SK-MEL-5 (cell line): ENCODE measurements at regions not wholly inside any gene's neighbourhood (a gene's known extent, or its start where the extent isn't known, plus 50 kb on each side); places are given as distances from the start of the nearest gene placed in this dataset.
"Not testable (repeated sequence)": the region's sequence is repeated elsewhere in the genome, so short reads cannot be mapped to it uniquely, and the experiment has no call there.

Experiments
- DNase-seq: peaks from one replicate; pipeline ENCODE4 v3.0.0-alpha.2; 2016; ENCODE audit warnings: low read depth, low spot score
- in situ Hi-C: cut with HindIII; loops from 2 replicates; pipeline ENCODE4 v1.10.0; 2016; ENCODE audit warnings: low sequenced_read_pairs, high pct_unique_total_duplicates, low pct_unique_long_range_greater_than_20kb

- DNase-seq = no peak
- in situ Hi-C loops = no loop called here
Observed at GRCh38 chr16:86075839-86076440, 177.0 kb downstream of the IRF8 start.

DNA sequence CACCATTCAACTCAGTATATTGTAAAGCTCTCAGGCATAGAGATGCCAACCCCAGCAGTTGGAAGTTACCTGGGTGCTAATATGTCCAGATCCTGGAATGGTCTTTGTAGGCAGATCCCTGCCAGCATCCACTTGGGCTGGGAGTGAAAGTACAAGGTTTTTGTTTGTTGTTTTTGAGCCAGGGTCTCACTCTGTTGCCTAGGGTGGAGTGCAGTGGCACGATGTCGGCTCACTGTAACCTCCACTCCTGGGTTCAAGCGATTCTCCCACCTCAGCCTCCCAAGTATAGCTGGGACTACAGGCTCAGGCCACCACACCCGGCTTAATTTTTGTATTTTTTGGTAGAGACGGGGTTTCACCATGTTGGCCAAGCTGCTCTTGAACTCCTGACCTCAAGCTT is 177.6 kb downstream of the IRF8 start:
- DNase-seq = no peak
- in situ Hi-C loops = no loop called here

DNA sequence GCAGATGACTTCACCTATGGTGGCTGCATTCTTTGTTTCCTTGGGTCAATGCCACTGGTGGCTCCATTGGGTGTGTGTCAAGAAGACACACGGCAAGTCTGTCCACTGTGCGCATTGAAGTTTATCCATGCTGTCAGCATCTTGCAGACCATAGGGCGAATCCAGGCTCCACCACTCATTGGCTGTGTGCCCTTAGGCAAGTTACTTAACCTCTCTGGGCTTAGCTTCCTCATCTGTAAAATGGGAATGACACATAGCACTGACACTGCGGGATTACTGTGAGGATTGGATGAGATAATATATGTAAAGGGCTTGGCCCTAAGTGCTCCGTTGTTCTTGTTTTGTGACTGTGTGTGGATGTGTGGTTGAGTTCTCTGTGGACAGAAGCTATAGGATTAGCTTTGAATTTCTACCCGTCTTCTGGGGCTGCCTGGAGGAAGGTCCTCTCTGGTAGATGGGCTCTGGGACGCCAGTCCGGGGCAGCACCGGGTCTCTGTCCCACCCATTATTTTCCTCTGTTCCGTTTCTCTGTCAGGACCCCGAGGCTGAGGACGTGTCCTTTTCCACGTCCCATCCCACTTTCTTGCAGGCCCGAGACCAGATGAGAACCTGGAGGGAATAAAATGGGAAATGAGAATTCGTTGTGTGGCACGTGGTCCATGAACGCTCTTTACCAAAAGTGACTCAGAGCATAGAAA is 178.4 kb downstream of the IRF8 start:
- in situ Hi-C loops = no loop called here
- DNase-seq = no peak

GRCh38 chr16:86078121-86078600 is 179.2 kb downstream of the IRF8 start:
- peak; percentile 70 for DNase-seq

GRCh38 chr16:86078711-86079110 is 179.7 kb downstream of the IRF8 start:
- in situ Hi-C loops, DNase-seq: not testable (repeated sequence)

More at GRCh38 chr16:86078121-86078600, 179.2 kb downstream of the IRF8 start:
- in situ Hi-C loops = no loop called here

GRCh38 chr16:86079255-86079885 is 180.4 kb downstream of the IRF8 start:
- DNase-seq = no peak
- in situ Hi-C loops = no loop called here

DNA sequence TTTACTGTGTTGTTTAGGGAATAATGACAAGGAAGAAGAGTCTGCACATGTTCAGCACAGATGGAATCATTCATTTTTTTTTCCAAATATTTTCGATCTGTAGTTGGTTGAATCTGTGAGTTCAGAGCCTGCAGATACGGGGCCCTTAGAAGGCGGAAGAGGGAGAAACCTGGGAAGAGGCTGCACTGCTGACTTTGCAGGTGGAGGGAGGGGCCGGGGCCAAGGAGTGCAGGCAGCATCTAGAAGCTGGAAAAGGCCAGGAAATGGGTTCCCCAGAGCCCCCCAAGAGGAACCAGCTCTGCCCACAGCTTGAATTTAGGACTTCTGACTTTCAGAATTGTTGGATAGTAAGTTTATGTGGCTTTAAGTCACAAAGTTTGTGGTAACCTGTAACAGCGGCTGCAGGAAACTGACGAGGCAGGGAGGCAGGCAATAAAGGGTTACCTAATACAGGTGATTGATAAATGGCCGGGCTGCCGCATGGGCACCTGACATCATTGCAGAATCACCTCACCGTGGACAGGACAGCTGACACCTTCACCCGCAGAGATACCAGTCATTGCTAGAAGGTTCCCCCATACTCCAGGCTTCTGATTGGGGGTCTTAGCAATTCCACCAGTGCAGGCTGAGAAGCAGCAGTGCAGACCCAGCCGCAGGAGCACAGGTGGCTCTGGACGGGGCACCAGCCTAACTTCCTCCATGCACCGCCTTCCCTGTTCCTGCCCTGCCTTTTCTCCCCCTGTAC is 181.3 kb downstream of the IRF8 start:
- in situ Hi-C loops = no loop called here
- no peak for DNase-seq

GRCh38 chr16:86080982-86081381 is 182.0 kb downstream of the IRF8 start:
- no peak for DNase-seq
- in situ Hi-C loops = no loop called here

DNA sequence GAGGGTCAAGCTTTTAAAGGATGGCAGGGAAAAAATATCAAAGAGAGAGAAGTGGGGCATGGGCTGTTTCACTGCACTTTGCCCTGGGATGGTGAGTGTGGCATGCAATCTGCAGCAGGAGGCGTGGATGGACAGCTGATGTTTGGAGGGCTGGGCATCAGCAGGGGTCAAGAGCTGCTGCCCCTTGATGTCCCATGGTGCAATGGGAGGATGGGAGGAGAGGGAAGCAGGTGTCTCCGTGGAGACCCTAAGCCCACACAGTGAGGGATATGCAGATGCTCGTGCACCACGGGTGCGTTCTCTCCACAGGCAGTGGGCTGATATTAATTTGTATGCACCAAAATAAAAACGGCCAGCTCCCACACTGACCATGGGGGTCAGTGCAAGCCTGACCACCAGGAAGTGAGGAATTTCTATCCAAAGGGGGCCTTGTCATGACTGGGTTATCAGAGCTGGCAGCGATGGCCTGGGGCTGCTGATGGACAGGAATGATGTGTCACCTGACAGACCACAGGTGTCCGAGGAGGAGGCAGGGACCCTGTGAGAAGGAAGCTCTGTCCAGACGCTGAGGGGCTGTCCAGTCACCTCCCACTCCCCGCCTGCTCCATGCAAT is 183.6 kb downstream of the IRF8 start:
- in situ Hi-C loops = no loop called here
- DNase-seq = no peak

- no peak for DNase-seq
- in situ Hi-C loops = no loop called here
Observed at GRCh38 chr16:86083382-86084002, 184.5 kb downstream of the IRF8 start.

DNA sequence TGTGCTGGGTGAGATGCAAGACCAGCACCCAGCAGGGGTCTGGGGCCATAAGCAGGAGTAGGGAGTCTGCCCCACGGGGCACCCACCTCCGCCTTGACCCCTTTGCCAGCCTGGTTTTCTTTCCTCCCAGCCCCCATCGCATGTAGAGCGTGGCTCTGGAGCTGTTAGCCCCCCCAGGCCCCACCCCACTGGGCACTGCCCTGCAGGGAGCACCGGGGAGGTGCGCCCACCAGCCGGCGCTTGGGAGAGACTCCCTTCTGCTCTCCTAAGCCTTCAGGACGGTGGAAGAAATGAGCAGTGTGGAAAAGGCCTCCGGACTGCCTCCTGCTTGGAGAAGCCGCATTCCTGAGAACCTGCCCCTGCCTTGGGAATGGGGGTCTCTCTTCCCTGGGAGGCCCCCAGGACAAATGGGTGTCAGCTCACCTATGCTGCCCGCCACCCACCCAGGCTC is 186.2 kb downstream of the IRF8 start:
- in situ Hi-C loops = no loop called here
- no peak for DNase-seq

DNA sequence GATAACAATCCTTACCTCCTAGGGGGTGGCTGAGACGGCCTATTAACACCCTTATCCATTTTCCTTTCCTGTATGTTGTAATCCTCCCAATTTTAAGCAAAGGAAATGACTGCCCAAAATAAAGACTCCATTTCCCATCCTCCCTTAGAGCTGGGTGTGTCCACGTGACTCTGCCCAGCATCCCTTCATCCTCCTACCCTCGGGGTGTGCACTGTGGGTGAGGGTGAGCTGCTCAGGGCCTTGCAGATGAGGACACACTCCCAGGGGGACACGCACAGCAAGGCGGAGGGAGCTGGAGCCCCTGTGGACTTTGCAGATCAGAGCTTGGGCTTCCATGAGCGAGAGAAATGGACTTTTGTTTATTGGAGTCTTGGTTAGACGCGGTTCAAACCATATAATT is 186.8 kb downstream of the IRF8 start:
- in situ Hi-C loops = no loop called here
- DNase-seq = no peak

GRCh38 chr16:86086471-86086870 is 187.5 kb downstream of the IRF8 start:
- DNase-seq = no peak
- in situ Hi-C loops = no loop called here

- in situ Hi-C loops = no loop called here
- no peak for DNase-seq
Observed at GRCh38 chr16:86087011-86087895, 188.3 kb downstream of the IRF8 start.

DNA sequence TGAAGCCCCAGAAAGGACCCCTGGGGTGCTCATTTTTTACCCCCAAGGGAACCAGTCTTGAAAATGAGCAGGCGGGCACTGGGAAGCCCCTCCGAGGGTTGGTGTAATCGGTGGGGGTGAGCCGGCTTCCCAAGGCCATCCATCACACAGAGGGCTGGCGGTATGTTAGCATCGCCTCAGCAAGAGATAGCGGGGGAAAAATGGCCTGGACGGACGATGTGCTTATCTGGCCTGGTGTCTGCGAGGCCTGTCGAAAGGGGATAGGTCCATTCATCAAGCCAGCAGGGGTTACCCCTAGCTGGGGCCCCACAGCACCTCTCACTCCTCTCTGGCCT is 188.9 kb downstream of the IRF8 start:
- no peak for DNase-seq
- in situ Hi-C loops = no loop called here

DNA sequence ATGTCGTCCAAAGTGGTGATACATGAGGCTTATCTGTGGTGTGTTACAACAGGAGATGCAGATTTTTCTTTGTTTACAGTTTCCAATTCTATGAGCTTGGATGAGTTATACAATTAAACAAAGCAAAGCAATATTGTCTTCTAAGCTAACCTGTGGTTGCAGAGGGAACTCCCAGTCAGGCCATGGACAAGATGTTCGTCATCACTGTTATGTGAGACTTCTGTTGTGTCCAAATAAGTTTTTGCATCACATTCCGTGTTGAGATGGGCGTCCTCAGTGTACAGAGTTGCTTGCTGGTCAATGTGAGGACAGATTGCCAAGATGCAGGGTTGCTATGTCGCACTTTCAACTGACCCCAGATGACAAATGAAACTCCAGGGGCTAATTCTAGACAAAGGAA is 189.3 kb downstream of the IRF8 start:
- no peak for DNase-seq
- in situ Hi-C loops = no loop called here

GRCh38 chr16:86088816-86089215 is 189.9 kb downstream of the IRF8 start:
- no peak for DNase-seq
- in situ Hi-C loops = no loop called here
